ENCODE measurements at regions not wholly inside any gene's neighbourhood (a gene's known extent, or its start where the extent isn't known, plus 50 kb on each side); places are given as distances from the start of the nearest gene placed in this dataset.

GRCh38 chr12:125436686-125437085 lies 371.5 kb downstream of the AACS start:
- DNase-seq, result no peak

GRCh38 chr12:125440399-125440798 lies 375.2 kb downstream of the AACS start:
- DNase-seq, result no peak

- DNase-seq, result no peak
Measured at GRCh38 chr12:125443341-125443740, 378.1 kb downstream of the AACS start.

- no peak for DNase-seq
Measured at GRCh38 chr12:125451408-125451807, 386.2 kb downstream of the AACS start.

GRCh38 chr12:125453751-125454150 lies 388.5 kb downstream of the AACS start:
- no peak for DNase-seq

- no peak for DNase-seq
Measured at GRCh38 chr12:125454291-125454690, 389.1 kb downstream of the AACS start.

- DNase-seq, result no peak
Measured at GRCh38 chr12:125454786-125455480, 389.7 kb downstream of the AACS start.

- no peak for DNase-seq
Measured at GRCh38 chr12:125455556-125455955, 390.3 kb downstream of the AACS start.

- DNase-seq, result no peak
Measured at GRCh38 chr12:125458552-125459268, 393.5 kb downstream of the AACS start.

- DNase-seq, result no peak
Measured at GRCh38 chr12:125461831-125462230, 396.6 kb downstream of the AACS start.

- no peak for DNase-seq
Measured at GRCh38 chr12:125463386-125463785, 398.2 kb downstream of the AACS start.

GRCh38 chr12:125467363-125467762 lies 402.1 kb downstream of the AACS start:
- no peak for DNase-seq

- no peak for DNase-seq
Measured at GRCh38 chr12:125469683-125470082, 404.4 kb downstream of the AACS start.

- no peak for DNase-seq
Measured at GRCh38 chr12:125470838-125471783, 405.9 kb downstream of the AACS start.

- no peak for DNase-seq
Measured at GRCh38 chr12:125473501-125473900, 408.3 kb downstream of the AACS start.

GRCh38 chr12:125487336-125487735 lies 422.1 kb downstream of the AACS start:
- DNase-seq, result no peak

- no peak for DNase-seq
Measured at GRCh38 chr12:125491553-125491952, 426.3 kb downstream of the AACS start.

GRCh38 chr12:125492354-125493270 lies 427.4 kb downstream of the AACS start:
- no peak for DNase-seq

- no peak for DNase-seq
Measured at GRCh38 chr12:125493704-125494308, 428.6 kb downstream of the AACS start.

GRCh38 chr12:125503128-125503527 lies 437.9 kb downstream of the AACS start:
- no peak for DNase-seq

GRCh38 chr12:125509195-125509594 lies 444.0 kb downstream of the AACS start:
- DNase-seq, result no peak

Measured in activated CD4-positive, alpha-beta T cell treated with anti-CD3 and anti-CD28 coated beads, Interleukin-2, amount 50 U/mL, for 48 hours (primary cell).